SU-DHL-6 (cell line): ENCODE measurements at regions not wholly inside any gene's neighbourhood (a gene's known extent, or its start where the extent isn't known, plus 50 kb on each side); places are given as distances from the start of the nearest gene placed in this dataset.

Experiments used
- H2AFZ ChIP-seq: fragments of 200-600 bp; sonication (generic); 2 replicates; pipeline ENCODE4 v1.6.1; 2014; ENCODE audit warnings: low read depth, mild to moderate bottlenecking, moderate library complexity, mixed read lengths, antibody characterized with exemption, low read length; ENCODE audit not compliant: severe bottlenecking
- H3F3A ChIP-seq: fragments of 200-600 bp; shearing (Covaris generic); 2 replicates; pipeline ENCODE4 v1.6.0; 2016; ENCODE audit warnings: antibody characterized with exemption, mild to moderate bottlenecking; ENCODE audit not compliant: insufficient read depth
- H3K27ac ChIP-seq: fragments of 200-600 bp; sonication (generic); 2 replicates; pipeline ENCODE4 v1.5.1; 2016; ENCODE audit warnings: low read depth, mild to moderate bottlenecking, low read length, moderate library complexity, mixed read lengths
- H3K27me3 ChIP-seq: fragments of 200-600 bp; sonication (generic), shearing (Covaris generic); 2 replicates; pipeline ENCODE4 v1.6.0; 2014; ENCODE audit warnings: mild to moderate bottlenecking, low read length
- H3K36me3 ChIP-seq: fragments of 200-600 bp; sonication (generic); 2 replicates; pipeline ENCODE4 v1.6.1; 2014; ENCODE audit warnings: mild to moderate bottlenecking, low read length, mixed read lengths
- H3K4me2 ChIP-seq: fragments of 300-600, 200-600 bp; shearing (Covaris generic), sonication (generic); 2 replicates; pipeline ENCODE4 v1.6.0; 2014; ENCODE audit warnings: low read length, low read depth, mild to moderate bottlenecking; ENCODE audit not compliant: poor library complexity, severe bottlenecking
- H3K4me3 ChIP-seq: fragments of 200-600 bp; sonication (generic); 2 replicates; pipeline ENCODE4 v1.5.1; 2014; ENCODE audit warnings: antibody characterized with exemption, low read length, mild to moderate bottlenecking, mixed read lengths; ENCODE audit not compliant: insufficient read depth, poor library complexity, severe bottlenecking
- H3K79me2 ChIP-seq: fragments of 200-600 bp; sonication (generic); 2 replicates; pipeline ENCODE4 v1.6.1; 2014; ENCODE audit warnings: mild to moderate bottlenecking, low read length, moderate library complexity; ENCODE audit not compliant: insufficient read depth
- H3K9ac ChIP-seq: fragments of 200-600 bp; sonication (generic); 2 replicates; pipeline ENCODE4 v1.7.0; 2014; ENCODE audit warnings: mild to moderate bottlenecking, low read length
- H3K9me2 ChIP-seq: fragments of 200-600 bp; sonication (generic); replicated peaks from 2 replicates; pipeline ENCODE4 v1.6.1; 2014; ENCODE audit warnings: low read length; ENCODE audit not compliant: insufficient read depth
- H3K9me3 ChIP-seq: fragments of 200-600 bp; sonication (generic); 2 replicates; pipeline ENCODE4 v1.6.1; 2014; ENCODE audit warnings: low read length, mixed read lengths; ENCODE audit not compliant: insufficient read depth
- H4K20me1 ChIP-seq: fragments of 200-600 bp; sonication (generic); 2 replicates; pipeline ENCODE4 v1.6.1; 2014; ENCODE audit warnings: low read depth, mild to moderate bottlenecking, antibody characterized with exemption, low read length, moderate library complexity, mixed read lengths
- EZH2phosphoT487 ChIP-seq: fragments of 200-600 bp; sonication (generic), shearing (Covaris generic); conservative IDR thresholded peaks from 2 replicates; pipeline ENCODE4 v1.6.1; 2018; ENCODE audit warnings: mild to moderate bottlenecking, antibody characterized with exemption, low read length, moderate library complexity, mixed read lengths
- TF ChIP-seq, protein P1 (sequence below): fragments of 200-600 bp; sonication (generic); IDR thresholded peaks from one replicate; pipeline ENCODE4 v1.5.1; 2017; ENCODE audit warnings: antibody characterized with exemption, mild to moderate bottlenecking, low read length, moderate library complexity; ENCODE audit not compliant: insufficient read depth, poor library complexity, severe bottlenecking

DNA sequence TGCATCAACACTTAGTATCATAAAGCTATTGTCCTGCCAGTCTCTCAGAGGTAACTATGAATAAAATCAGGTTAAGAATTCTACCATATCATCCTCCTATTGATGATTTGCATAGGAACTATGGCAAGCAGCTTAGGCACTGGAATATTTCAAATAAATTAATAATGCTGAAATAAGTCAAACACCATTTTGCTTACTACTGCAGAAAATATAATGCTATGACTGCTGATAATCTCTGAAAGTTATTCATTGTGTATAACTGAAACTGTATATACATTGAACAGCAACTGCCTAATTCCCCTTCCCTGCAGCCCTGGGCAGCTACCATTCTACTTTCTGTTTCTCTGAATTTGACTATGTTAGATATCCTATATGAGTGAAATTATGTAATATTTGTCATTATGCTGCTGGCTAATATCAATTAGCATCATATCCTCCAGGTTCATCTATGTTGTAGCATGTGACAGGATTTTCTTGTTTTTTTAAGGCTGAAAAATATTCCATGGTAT, 318.8 kb upstream of the SGCG start:
- Histone ChIP-seq H3K27me3 (no peaks in the 10 kb centered on the region), H3K4me3 (no peak overlapping the region), H3K79me2 (no peaks in the 10 kb centered on the region), H3K4me2 (no peak overlapping the region), H3K27ac (no peak overlapping the region), H2AFZ (no peak overlapping the region), H3K9me3 (no peaks in the 10 kb centered on the region), H3K9ac (no peak overlapping the region), H3F3A (no peaks in the 10 kb centered on the region), H3K9me2 (no peaks in the 10 kb centered on the region), H4K20me1 (no peaks in the 10 kb centered on the region), H3K36me3 (no peaks in the 10 kb centered on the region)
- TF ChIP-seq, protein P1, sequence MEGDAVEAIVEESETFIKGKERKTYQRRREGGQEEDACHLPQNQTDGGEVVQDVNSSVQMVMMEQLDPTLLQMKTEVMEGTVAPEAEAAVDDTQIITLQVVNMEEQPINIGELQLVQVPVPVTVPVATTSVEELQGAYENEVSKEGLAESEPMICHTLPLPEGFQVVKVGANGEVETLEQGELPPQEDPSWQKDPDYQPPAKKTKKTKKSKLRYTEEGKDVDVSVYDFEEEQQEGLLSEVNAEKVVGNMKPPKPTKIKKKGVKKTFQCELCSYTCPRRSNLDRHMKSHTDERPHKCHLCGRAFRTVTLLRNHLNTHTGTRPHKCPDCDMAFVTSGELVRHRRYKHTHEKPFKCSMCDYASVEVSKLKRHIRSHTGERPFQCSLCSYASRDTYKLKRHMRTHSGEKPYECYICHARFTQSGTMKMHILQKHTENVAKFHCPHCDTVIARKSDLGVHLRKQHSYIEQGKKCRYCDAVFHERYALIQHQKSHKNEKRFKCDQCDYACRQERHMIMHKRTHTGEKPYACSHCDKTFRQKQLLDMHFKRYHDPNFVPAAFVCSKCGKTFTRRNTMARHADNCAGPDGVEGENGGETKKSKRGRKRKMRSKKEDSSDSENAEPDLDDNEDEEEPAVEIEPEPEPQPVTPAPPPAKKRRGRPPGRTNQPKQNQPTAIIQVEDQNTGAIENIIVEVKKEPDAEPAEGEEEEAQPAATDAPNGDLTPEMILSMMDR = no peak
- no peak for TF ChIP-seq EZH2phosphoT487

GRCh38 chr13:22862478-22862877, 318.3 kb upstream of the SGCG start:
- Histone ChIP-seq H3K4me2 (no peak overlapping the region), H3K9me2 (no peaks in the 10 kb centered on the region), H3K9ac (no peak overlapping the region), H2AFZ (no peak overlapping the region), H3K79me2 (no peaks in the 10 kb centered on the region), H3K27ac (no peak overlapping the region), H3K36me3 (no peaks in the 10 kb centered on the region), H3K4me3 (no peak overlapping the region), H3F3A (no peaks in the 10 kb centered on the region), H3K9me3 (no peaks in the 10 kb centered on the region), H3K27me3 (no peaks in the 10 kb centered on the region), H4K20me1 (no peaks in the 10 kb centered on the region)
- TF ChIP-seq, protein P1 = no peak

- no peaks in the 10 kb centered on the region for H3F3A ChIP-seq
- H3K9me3 ChIP-seq = no peaks in the 10 kb centered on the region
- no peak overlapping the region for H3K4me2 ChIP-seq
- no peaks in the 10 kb centered on the region for H3K79me2 ChIP-seq
- TF ChIP-seq, protein P1 = no peak
- no peak for TF ChIP-seq EZH2phosphoT487
- H3K4me3 ChIP-seq = no peak overlapping the region
- no peaks in the 10 kb centered on the region for H3K36me3 ChIP-seq
- no peaks in the 10 kb centered on the region for H4K20me1 ChIP-seq
- no peak overlapping the region for H3K27ac ChIP-seq
- no peak overlapping the region for H3K9ac ChIP-seq
- peak overlapping the region; percentile 66 for H2AFZ ChIP-seq
- H3K9me2 ChIP-seq = no peaks in the 10 kb centered on the region
- H3K27me3 ChIP-seq = no peaks in the 10 kb centered on the region
These were observed 314.6 kb upstream of the SGCG start for GRCh38 chr13:22866221-22866620.

DNA sequence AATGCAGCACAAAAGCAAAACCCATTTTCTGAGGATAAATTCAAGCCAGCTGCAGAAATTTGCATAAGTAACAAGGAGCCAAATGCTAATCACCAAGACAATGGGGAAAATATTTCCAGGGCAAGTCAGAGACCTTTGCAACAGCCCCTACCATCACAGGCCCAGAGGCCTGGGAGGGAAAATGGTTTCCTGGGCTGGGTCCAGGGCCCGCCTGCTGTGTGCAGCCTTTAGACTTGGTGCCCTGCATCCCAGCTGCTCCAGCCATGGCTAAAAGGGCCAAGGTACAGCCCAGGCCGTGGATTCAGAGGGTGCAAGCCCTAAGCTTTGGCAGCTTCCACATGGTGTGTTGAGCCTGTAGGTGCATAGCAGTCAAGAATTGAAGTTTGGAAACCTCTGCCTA, 309.5 kb upstream of the SGCG start:
- no peak overlapping the region for H2AFZ ChIP-seq
- no peak overlapping the region for H3K9ac ChIP-seq
- H3K79me2 ChIP-seq = no peaks in the 10 kb centered on the region
- H3K9me3 ChIP-seq = no peaks in the 10 kb centered on the region
- H3K36me3 ChIP-seq = no peaks in the 10 kb centered on the region
- no peaks in the 10 kb centered on the region for H3F3A ChIP-seq
- no peaks in the 10 kb centered on the region for H3K27me3 ChIP-seq
- no peak overlapping the region for H3K4me2 ChIP-seq
- H3K4me3 ChIP-seq = no peak overlapping the region
- H3K27ac ChIP-seq = no peak overlapping the region
- no peaks in the 10 kb centered on the region for H4K20me1 ChIP-seq
- H3K9me2 ChIP-seq = no peaks in the 10 kb centered on the region
- TF ChIP-seq EZH2phosphoT487 = no peak
- TF ChIP-seq, protein P1 = no peak
